ENCODE measurements at regions not wholly inside any gene's neighbourhood (a gene's known extent, or its start where the extent isn't known, plus 50 kb on each side); places are given as distances from the start of the nearest gene placed in this dataset.

GRCh38 chr3:116984301-116984700 is 274.7 kb downstream of the TUSC7 start:
- intact Hi-C loops (cut with DNase I; ENCODE audit: low total_unique reads): no loop called here
- no peak for TF ChIP-seq CTCF (IDR thresholded peaks at IDR 0.05)
- DNase-seq: no peak
- no peak overlapping the region for H3K27ac ChIP-seq
- H3K4me3 ChIP-seq: no peak overlapping the region
- H3K9me3 ChIP-seq: no peaks in the 10 kb centered on the region
- H3K4me1 ChIP-seq: no peaks in the 10 kb centered on the region
- no peaks in the 10 kb centered on the region for H3K27me3 ChIP-seq
- H3K36me3 ChIP-seq: no peaks in the 10 kb centered on the region

- H3K27me3 ChIP-seq: no peaks in the 10 kb centered on the region
- H3K4me3 ChIP-seq: no peak overlapping the region
- peaks cover 0 to 45% (median 4%) of the 10 kb centered on the region in 4 donors for H3K4me1 ChIP-seq
- no peaks in the 10 kb centered on the region for H3K9me3 ChIP-seq
- no peak for DNase-seq
- TF ChIP-seq CTCF (IDR thresholded peaks at IDR 0.05): no peak
- no peaks in the 10 kb centered on the region for H3K36me3 ChIP-seq
- H3K27ac ChIP-seq: no peak overlapping the region
- intact Hi-C loops (cut with DNase I; ENCODE audit: low total_unique reads): no loop called here
Observed at GRCh38 chr3:116994351-116994879, 284.8 kb downstream of the TUSC7 start.

GRCh38 chr3:117003501-117003900 is 293.9 kb downstream of the TUSC7 start:
- intact Hi-C loops (cut with DNase I; ENCODE audit: low total_unique reads): no loop called here
- no peaks in the 10 kb centered on the region for H3K27me3 ChIP-seq
- TF ChIP-seq CTCF (IDR thresholded peaks at IDR 0.05): no peak
- no peak for DNase-seq
- no peaks in the 10 kb centered on the region for H3K36me3 ChIP-seq
- no peak overlapping the region for H3K27ac ChIP-seq
- peaks cover 0 to 16% (median 2%) of the 10 kb centered on the region in 4 donors for H3K4me1 ChIP-seq
- no peak overlapping the region for H3K4me3 ChIP-seq
- H3K9me3 ChIP-seq: no peaks in the 10 kb centered on the region

GRCh38 chr3:117005274-117005673 is 295.7 kb downstream of the TUSC7 start:
- H3K27me3 ChIP-seq: no peaks in the 10 kb centered on the region
- intact Hi-C loops (cut with DNase I; ENCODE audit: low total_unique reads): no loop called here
- no peaks in the 10 kb centered on the region for H3K36me3 ChIP-seq
- no peak for TF ChIP-seq CTCF (IDR thresholded peaks at IDR 0.05)
- no peak overlapping the region for H3K4me3 ChIP-seq
- DNase-seq: no peak
- H3K9me3 ChIP-seq: no peaks in the 10 kb centered on the region
- H3K4me1 ChIP-seq: peaks cover 0 to 12% (median 2%) of the 10 kb centered on the region in 4 donors
- no peak overlapping the region for H3K27ac ChIP-seq

- no peaks in the 10 kb centered on the region for H3K27me3 ChIP-seq
- TF ChIP-seq CTCF (IDR thresholded peaks at IDR 0.05): no peak
- H3K4me1 ChIP-seq: peaks cover 0 to 12% (median 2%) of the 10 kb centered on the region in 4 donors
- intact Hi-C loops (cut with DNase I; ENCODE audit: low total_unique reads): no loop called here
- H3K27ac ChIP-seq: no peak overlapping the region
- no peak overlapping the region for H3K4me3 ChIP-seq
- no peaks in the 10 kb centered on the region for H3K9me3 ChIP-seq
- no peak for DNase-seq
- H3K36me3 ChIP-seq: no peaks in the 10 kb centered on the region
Observed at GRCh38 chr3:117005911-117006522, 296.4 kb downstream of the TUSC7 start.
